Stimulated activated CD8-positive, alpha-beta memory T cell treated with anti-CD3 and anti-CD28 coated beads, Interleukin-4, amount 100 ng/mL, for 1 hour (primary cell): ENCODE measurements at regions not wholly inside any gene's neighbourhood (a gene's known extent, or its start where the extent isn't known, plus 50 kb on each side); places are given as distances from the start of the nearest gene placed in this dataset.
A peak's percentile ranks its signal among the peaks of the same experiment; 100 is the strongest.

Experiments used
- DNase-seq, 2 donors: peaks; one replicate each; pipeline ENCODE4 v3.0.0-alpha.2; 2020; ENCODE audit warnings: low read depth in 2 of 2, low spot score in 1 of 2

- no peak for DNase-seq
Observed at GRCh38 chr20:50370036-50370566, 140.1 kb upstream of the PTPN1 start.

- no peak for DNase-seq
Observed at GRCh38 chr20:50371878-50372769, 138.1 kb upstream of the PTPN1 start.

GRCh38 chr20:50372770-50373088 is 137.5 kb upstream of the PTPN1 start:
- no peak for DNase-seq

GRCh38 chr20:50373674-50374286 is 136.4 kb upstream of the PTPN1 start:
- no peak for DNase-seq

GRCh38 chr20:50374541-50375078 is 135.6 kb upstream of the PTPN1 start:
- no peak for DNase-seq

GRCh38 chr20:50376179-50376887 is 133.8 kb upstream of the PTPN1 start:
- DNase-seq: no peak

GRCh38 chr20:50376888-50377459 is 133.2 kb upstream of the PTPN1 start:
- DNase-seq: no peak

GRCh38 chr20:50378170-50379000 is 131.8 kb upstream of the PTPN1 start:
- no peak for DNase-seq

- DNase-seq: no peak
Observed at GRCh38 chr20:50379049-50379990, 130.9 kb upstream of the PTPN1 start.

GRCh38 chr20:50379991-50380696 is 130.0 kb upstream of the PTPN1 start:
- DNase-seq: no peak

- DNase-seq: no peak
Observed at GRCh38 chr20:50380697-50381040, 129.5 kb upstream of the PTPN1 start.

- no peak for DNase-seq
Observed at GRCh38 chr20:50381075-50381732, 129.0 kb upstream of the PTPN1 start.

GRCh38 chr20:50381771-50382593 is 128.2 kb upstream of the PTPN1 start:
- DNase-seq: no peak

- peak; percentile 13 to 45 for DNase-seq
Observed at GRCh38 chr20:50385733-50386640, 124.2 kb upstream of the PTPN1 start.

GRCh38 chr20:50386641-50386960 is 123.6 kb upstream of the PTPN1 start:
- DNase-seq: no peak

- no peak for DNase-seq
Observed at GRCh38 chr20:50387218-50387995, 122.8 kb upstream of the PTPN1 start.
